Motor neuron (in vitro differentiated cells): ENCODE measurements at regions not wholly inside any gene's neighbourhood (a gene's known extent, or its start where the extent isn't known, plus 50 kb on each side); places are given as distances from the start of the nearest gene placed in this dataset.

Experiments used
- ATAC-seq, 8 experiments: fragments of 200-7000 bp; cut with Tn5 transposase; replicated peaks in 6 of 8; 2 replicates each; pipeline ENCODE4 v1.8.0; 2021; ENCODE audit warnings: mild to moderate bottlenecking in 8 of 8, moderate library complexity in 8 of 8
- H3K27ac ChIP-seq, 2 donors: fragments of 250-450 bp; sonication (Bioruptor Pico); 2 replicates each; pipeline ENCODE4 v1.9.0; 2021; ENCODE audit warnings: antibody characterized with exemption in 2 of 2, mild to moderate bottlenecking in 2 of 2, moderate library complexity in 1 of 2
- H3K4me1 ChIP-seq, 2 donors: fragments of 250-450 bp; sonication (Bioruptor Pico); replicated peaks in 1 of 2; 2 replicates each; pipeline ENCODE4 v1.6.1; 2021; ENCODE audit warnings: antibody characterized with exemption in 2 of 2, mild to moderate bottlenecking in 2 of 2, moderate library complexity in 1 of 2
- H3K4me3 ChIP-seq, 5 donors: fragments of 250-450 bp; sonication (Bioruptor Pico); 2 replicates each; pipeline ENCODE4 v1.9.0; 2021; ENCODE audit warnings: antibody characterized with exemption in 5 of 5, mild to moderate bottlenecking in 5 of 5, moderate library complexity in 4 of 5
- WGBS, 10 experiments: fragments of 450-650 bp; shearing (Covaris generic); methylation state at CpG; one replicate each; pipeline ENCODE4 v1.0.0; 2022; 5-methylcytosine and 5-hydroxymethylcytosine counted together
- in situ Hi-C, 9 experiments: fragments of 400-800 bp; cut with MboI; loops; one replicate each; pipeline ENCODE4 v1.15.0; 2021; ENCODE audit warnings: low sequenced_read_pairs in 9 of 9, low pct_unique_long_range_greater_than_20kb in 2 of 9; ENCODE audit not compliant: unreplicated experiment in 9 of 9

DNA sequence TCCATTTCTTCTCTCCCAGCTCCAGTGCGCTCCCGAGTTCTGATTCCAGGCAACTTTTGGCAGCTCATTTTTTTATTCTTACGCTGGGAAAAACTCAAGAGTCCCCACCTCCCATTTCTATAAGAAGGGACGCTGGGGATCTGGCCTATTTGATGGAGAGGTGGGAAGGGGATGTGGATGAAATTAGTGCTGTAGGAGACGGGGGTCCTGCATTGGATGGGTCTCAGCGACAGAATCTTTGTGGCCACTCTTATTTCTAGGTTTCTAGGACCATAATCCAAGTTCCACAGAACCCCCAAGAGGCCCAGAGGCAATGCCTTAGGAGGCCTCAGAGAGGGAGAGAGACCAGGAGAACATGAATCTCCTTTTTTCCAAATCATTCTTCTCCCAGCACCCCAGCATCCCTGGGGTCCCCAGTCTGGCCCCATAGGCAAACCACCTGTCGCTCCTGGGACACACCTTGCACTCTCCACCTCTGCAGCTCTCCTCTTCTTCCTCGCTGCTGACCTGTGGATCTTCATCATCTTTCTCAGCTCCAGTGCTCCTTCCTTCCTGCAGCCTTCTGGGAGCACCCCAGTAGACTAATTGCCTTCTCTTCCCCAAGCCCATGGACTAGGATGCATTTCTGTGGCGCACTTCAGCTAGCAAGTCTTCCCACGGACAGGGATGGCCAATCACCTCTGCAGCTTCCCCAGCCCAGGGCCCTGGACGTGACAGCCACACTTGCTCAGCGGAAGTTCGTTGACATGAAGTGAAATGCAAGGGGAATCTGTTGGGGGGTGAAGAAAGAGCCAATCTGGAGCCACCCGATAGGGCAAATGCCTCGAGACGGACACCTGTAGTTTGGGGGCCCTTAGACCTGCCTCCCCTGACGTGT is 100.1 kb upstream of the ALDH1A3 start:
- 20 to 100% (median 81%) methylated on average over 1 to 12 of the region's 17 CpGs; no CpG with 5 or more reads in 2 of the 10 experiments for WGBS, 10 experiments
- in situ Hi-C loops = no loop called here
- no peak overlapping the region for H3K27ac ChIP-seq
- no peak overlapping the region for H3K4me3 ChIP-seq
- no peaks in the 10 kb centered on the region for H3K4me1 ChIP-seq
- ATAC-seq = no peak

DNA sequence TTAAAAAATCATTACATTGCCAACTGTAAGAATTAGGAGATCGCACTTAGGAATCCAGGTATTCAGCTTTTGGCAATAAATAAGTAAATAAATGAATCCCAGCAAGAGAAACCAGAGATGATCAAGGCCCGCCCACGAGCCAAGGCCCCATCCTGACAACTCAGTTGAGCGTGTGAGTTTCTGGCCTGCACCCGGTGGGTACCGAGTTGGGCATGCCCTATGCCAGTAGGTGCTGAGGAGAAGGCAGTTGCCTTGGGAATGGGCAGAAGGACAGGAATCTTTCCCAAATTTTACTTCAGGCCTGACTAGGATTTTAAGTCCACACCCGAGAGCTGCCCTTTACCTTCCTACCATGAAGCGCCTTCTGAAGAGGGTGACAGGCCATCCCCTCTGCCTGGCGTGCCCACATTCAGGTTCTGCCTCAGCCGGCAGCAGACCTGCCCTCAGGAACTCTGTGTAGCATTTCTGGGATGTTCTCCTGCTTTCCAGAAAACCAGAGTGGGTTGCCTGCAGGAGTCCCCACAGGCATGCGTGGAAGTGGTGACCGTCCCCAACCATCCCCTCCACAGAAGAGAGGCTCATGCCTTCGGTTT is 99.3 kb upstream of the ALDH1A3 start:
- in situ Hi-C loops = no loop called here
- H3K4me3 ChIP-seq = no peak overlapping the region
- no peaks in the 10 kb centered on the region for H3K4me1 ChIP-seq
- 67 to 93% (median 78%) methylated on average over 1 to 8 of the region's 13 CpGs; no CpG with 5 or more reads in 3 of the 10 experiments for WGBS, 10 experiments
- H3K27ac ChIP-seq = no peak overlapping the region
- no peak for ATAC-seq

DNA sequence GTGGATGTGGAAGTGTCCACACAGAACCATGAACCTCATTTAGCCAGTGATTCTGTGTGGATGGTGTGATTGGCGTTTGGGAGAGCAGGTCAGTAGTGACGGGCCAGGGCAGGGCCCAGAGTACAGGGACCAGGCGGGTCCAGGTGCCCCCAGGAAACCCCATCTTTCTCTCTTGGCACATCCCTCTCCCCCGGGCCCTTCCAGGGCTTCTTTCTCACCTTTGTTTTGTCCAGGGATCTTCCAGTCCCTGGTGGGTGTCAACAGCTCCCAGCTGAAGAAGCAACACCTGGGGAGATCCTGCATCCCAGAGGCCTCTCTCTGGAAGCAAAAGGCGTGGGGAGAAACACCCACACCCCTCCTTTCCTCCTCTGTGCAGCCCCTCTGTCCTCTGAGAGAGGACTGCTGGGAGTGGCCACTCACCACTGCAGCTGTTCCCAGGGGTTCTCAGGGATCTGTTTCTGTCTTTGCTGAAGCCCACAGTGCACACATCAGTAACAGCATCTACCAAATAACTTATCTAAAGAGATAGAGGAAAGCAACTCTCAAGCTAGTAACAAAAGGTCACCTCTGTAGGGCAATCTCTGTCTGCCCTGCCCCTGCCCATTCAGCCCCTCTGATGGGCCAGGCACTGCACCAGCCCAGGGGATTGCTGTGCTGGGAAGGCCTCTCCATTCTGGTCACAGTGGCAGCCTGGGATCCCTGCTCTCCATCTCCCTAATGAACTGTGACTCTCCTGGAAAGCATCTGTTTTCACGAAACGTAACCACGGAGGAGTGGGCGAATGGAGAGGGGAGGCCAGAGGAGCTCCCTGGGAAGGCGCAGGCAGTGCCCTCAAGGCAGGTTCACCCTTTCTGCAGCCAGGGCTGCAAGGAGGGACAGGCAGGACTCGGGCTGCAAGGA is 98.3 kb upstream of the ALDH1A3 start:
- ATAC-seq = no peak

DNA sequence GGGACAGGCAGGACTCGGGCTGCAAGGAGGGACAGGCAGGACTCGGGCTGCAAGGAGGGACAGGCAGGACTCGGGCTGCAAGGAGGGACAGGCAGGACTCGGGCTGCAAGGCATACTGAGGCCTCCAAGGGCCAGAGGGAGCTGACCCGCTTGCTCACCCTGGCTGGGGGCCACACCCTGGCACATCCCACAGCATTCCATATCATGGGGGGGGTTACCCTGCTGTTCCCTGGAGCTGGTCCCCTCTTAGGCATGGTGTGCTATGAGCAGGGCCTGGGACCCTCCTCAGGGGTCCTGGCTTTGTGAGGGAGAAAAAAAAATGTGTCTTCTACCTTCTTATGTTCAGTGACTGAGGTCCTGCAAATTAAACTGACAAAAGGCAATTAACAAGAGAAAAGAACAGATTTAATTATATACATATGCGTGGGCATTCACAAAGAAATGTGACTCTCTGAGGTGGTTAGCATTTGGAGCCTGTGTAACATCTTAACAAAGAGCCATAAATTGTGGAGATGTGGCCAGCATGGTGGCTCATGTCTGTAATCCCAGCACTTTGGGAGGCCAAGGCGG is 97.6 kb upstream of the ALDH1A3 start:
- WGBS, 10 experiments = 46 to 100% (median 77%) methylated on average over 1 to 3 of the region's 7 CpGs; no CpG with 5 or more reads in 2 of the 10 experiments
- ATAC-seq = no peak
- Histone ChIP-seq H3K4me1 (no peaks in the 10 kb centered on the region), H3K4me3 (no peak overlapping the region), H3K27ac (no peak overlapping the region)
- in situ Hi-C loops = no loop called here

More for the DNA sequence above, 98.3 kb upstream of the ALDH1A3 start:
- Histone ChIP-seq H3K4me1 (no peaks in the 10 kb centered on the region), H3K4me3 (no peak overlapping the region), H3K27ac (no peak overlapping the region)
- in situ Hi-C loops = no loop called here
- 71 to 100% (median 84%) methylated on average over 1 to 7 of the region's 11 CpGs; no CpG with 5 or more reads in 5 of the 10 experiments for WGBS, 10 experiments

DNA sequence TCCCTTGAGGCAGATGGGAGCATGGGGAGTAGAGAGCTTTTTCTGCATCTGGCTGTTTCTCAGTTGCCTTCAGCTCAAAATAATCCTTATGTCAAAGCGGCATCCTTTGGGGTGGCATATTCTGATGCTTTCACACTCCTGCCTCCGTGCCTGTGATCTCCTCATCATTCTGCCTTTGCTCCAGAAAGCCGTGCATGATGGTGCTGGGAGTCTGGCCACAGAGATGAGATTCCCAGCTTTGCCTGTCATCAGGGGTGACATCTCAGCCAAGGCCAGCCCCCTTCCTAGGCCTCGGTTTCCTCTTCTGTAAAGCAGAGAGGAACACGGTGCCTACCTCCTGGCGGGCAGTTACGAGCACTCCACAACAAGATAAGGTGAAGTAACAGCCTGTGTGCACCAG is 96.3 kb upstream of the ALDH1A3 start:
- H3K4me1 ChIP-seq = no peaks in the 10 kb centered on the region
- no peak for ATAC-seq
- in situ Hi-C loops = no loop called here
- 85 to 100% (median 90%) methylated on average over 1 to 7 of the region's 7 CpGs; no CpG with 5 or more reads in 4 of the 10 experiments for WGBS, 10 experiments
- H3K4me3 ChIP-seq = no peak overlapping the region
- no peak overlapping the region for H3K27ac ChIP-seq

DNA sequence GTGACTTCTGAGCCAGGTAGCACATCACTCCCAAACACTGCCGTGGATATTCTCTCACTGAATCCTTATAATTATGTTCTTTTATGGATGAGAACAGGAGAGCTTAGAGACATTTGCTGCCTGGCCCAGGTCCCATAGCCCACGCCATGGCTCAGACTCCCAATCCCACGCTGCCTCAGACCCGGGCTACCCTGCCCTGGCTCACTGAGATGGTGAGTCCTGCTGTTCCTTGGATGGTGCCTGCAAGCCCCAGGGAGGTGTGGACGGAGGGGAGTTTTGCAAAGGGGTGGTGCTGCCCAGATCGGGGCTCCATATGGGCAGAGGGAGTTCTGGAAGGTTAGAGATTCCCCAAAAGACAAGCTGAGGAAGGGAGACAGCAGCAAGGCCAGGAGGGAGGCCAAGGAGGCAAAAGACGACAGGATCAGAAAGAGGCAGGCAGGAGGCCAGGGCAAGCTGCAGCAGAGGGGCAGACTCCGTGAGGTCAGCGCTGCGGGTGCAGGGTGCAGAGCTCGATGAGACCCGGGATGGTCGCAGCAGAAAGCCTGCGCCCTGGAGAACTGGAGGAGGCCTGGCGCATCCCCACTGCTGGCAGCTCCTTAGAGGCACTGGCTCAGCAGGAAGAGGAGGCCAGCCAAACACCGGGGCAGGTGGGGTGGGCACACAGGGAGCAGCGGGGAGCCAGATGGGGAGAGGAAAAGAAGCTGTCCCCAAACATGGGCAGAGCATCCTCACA is 95.7 kb upstream of the ALDH1A3 start:
- ATAC-seq = no peak
- in situ Hi-C loops = no loop called here
- WGBS, 10 experiments = 42 to 92% (median 68%) methylated on average over 2 to 6 of the region's 17 CpGs; no CpG with 5 or more reads in 5 of the 10 experiments
- H3K27ac ChIP-seq = no peak overlapping the region
- H3K4me1 ChIP-seq = no peaks in the 10 kb centered on the region
- H3K4me3 ChIP-seq = no peak overlapping the region

DNA sequence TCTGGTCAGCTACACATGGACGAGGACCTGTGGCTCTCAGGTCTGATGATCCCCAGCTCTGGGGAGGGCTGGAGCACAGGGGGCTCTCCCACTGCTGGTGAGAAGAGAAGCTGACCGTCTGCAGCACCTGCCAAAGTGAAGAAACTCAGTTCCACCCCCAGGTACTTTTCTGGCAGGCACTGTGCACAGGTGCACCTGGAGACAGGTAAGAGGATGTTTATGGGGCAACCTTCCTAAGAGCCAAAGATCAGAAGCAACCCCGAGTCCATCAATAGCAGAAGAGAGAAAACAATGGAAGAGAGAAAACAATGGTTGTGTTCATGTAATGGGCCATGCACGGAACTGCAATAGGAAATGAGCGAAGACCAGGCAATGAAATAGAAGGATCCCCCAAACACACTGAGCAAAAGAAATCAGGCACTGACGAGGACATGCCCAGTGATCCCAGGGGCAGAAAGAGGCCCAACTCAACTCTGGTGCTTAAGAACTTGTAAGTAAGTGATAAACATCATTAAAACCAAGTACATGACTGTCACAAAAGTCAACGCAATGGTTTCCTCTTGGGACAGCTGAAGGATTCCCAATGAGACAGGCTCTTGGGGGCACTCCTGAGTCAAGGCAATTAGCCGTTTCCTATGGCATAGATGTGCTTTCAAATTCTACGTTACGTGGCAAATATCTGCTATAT is 95.0 kb upstream of the ALDH1A3 start:
- WGBS, 10 experiments = 60 to 89% (median 77%) methylated on average over 1 to 7 of the region's 10 CpGs; no CpG with 5 or more reads in 4 of the 10 experiments
- in situ Hi-C loops = no loop called here
- no peaks in the 10 kb centered on the region for H3K4me1 ChIP-seq
- no peak for ATAC-seq
- H3K4me3 ChIP-seq = no peak overlapping the region
- H3K27ac ChIP-seq = no peak overlapping the region

DNA sequence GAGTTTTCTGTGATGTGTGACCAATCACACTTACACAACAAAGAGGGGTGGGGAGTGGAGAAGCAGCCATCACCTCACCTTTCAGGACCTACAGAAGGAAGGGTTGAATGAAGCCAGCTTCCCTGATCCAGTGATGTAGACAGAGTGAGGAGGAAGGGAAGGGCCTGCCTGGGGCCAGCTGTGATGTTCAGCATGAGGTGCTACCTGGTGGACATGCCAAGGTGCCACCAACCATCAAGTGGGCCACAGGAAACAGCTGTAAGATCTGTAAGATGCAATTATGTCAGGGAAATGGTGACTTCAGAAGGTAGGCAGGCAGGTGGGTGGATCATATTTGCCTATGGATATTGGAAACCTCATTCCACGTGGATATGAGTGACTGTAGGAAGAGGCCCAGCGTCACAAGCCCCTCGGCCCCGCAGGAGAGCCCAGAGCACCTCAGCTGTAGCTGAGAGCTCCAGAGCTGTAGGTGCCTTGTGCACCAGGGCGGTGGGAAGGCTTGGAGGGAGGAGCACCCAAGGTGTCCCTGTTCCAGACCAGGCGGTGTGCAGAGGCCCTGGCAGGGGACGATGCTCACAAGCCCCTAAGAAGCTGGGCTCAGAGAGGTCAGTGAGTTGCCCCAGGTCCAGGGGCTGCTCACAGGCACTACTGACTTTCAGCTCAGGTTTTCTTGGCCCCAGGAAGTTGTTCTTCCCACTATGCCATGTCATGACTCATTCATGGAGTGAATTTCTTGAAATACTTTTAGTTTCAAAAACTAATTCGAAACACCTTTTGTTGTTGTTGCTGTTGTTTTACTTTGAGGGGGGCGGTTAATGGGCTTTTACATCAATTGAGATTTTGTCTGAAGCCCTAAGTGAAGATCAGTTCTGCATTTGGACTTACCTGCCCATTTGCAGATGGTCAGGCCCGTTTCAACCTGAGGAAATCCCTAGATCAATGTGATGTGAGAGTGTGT is 94.2 kb upstream of the ALDH1A3 start:
- H3K4me3 ChIP-seq = no peak overlapping the region
- 50 to 100% (median 81%) methylated on average over 1 to 8 of the region's 10 CpGs; no CpG with 5 or more reads in 5 of the 10 experiments for whole genome bisulfite sequencing, 10 experiments
- ATAC-seq = no peak
- H3K4me1 ChIP-seq = no peaks in the 10 kb centered on the region
- in situ Hi-C loops = no loop called here
- H3K27ac ChIP-seq = no peak overlapping the region

DNA sequence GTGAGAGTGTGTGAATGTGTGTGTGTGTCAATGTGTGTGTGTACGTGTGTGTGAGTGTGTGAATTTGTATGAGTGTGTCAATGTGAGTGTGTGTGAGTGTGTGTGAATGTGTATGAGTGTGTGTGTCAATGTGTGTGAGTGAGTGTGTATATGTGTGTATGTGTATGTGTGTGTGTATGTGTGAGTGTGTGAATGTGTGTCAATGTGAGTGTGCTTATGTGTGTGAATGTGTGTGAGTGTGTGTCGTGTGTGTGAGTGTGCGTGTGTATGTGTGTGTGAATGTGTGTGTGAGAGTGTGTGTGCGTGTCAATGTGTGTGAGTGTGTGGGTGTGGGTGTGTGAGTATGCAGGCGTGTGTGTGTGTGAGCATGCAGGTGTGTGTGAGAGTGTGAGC is 93.5 kb upstream of the ALDH1A3 start:
- ATAC-seq = no peak
- Histone ChIP-seq H3K4me1 (no peaks in the 10 kb centered on the region), H3K4me3 (no peak overlapping the region), H3K27ac (no peak overlapping the region)
- in situ Hi-C loops = no loop called here
- WGBS, 10 experiments = 40 to 100% (median 67%) methylated on average over 1 to 5 of the region's 5 CpGs; no CpG with 5 or more reads in 5 of the 10 experiments

DNA sequence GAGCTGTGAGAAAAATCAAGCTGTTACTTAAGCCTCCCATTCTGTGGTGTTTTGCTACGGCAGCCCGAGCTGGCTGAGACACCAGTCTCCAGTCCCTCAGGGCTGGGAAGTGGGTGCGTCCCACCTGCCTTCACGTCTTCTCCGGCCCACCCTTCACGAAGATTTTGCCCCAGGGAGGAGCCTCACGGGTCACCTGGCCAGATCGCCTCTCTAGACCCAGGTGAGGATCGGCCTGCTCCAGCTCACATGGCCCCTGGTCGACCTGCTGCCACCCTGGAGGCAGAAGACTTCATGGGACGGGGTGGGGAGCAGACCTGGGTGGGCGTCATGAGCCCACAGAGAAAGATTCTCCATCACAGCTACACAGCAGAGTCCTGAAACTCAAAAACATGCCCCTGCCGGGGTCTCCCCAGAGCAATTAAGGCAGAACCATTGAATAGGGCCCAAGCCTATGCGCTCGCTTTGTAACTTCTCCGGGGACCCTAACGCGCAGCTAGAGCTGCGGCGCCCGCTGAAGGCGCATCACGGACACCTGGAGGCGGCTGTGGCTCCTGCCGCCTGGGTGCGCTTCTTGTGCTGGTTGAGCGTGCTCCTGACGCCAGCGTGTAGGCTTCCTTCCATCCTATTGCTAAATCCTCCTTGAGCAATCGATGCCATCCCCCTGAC is 92.6 kb upstream of the ALDH1A3 start:
- ATAC-seq = no peak
- 33 to 100% (median 75%) methylated on average over 1 to 5 of the region's 30 CpGs; no CpG with 5 or more reads in 4 of the 10 experiments for whole genome bisulfite sequencing, 10 experiments
- Histone ChIP-seq H3K4me1 (no peaks in the 10 kb centered on the region), H3K4me3 (no peak overlapping the region), H3K27ac (no peak overlapping the region)
- in situ Hi-C loops = no loop called here
